HepG2 (cell line): ENCODE measurements at regions not wholly inside any gene's neighbourhood (a gene's known extent, or its start where the extent isn't known, plus 50 kb on each side); places are given as distances from the start of the nearest gene placed in this dataset.

Experiments used
- ATAC-seq: fragments of 200-7000 bp; cut with Tn5 transposase; 3 replicates; pipeline ENCODE4 v1.9.1; 2020; ENCODE audit warnings: mild to moderate bottlenecking, moderate library complexity
- BruUV-seq: library from RNA; stranded (reverse); fragments of 400-500 nt; replicated peaks from 2 replicates; lab custom pipeline; 2021; lab: Mats Ljungman, UMichigan
- CTCF ChIA-PET: fragments of 300-600 bp; formaldehyde crosslinking; extraction: SDS; loops from one replicate; lab custom pipeline; 2021; ENCODE audit warnings: low total read pairs, inconsistent platforms, low intra/inter-chr PET ratio; lab: Yijun Ruan, JAX
- POLR2A ChIA-PET: fragments of 350-600 bp; sonication (Branson Sonifier 250); formaldehyde crosslinking; loops from one replicate; lab custom pipeline; 2020; ENCODE audit warnings: antibody characterized with exemption, inconsistent platforms; lab: Yijun Ruan, JAX
- DNase-seq: peaks from one replicate; pipeline ENCODE4 v3.0.0-alpha.2; 2015; ENCODE audit warnings: low spot score
- FAIRE-seq: peaks from 3 replicates; lab custom pipeline; 2011; peaks lifted over from hg19 to GRCh38; lab: Jason Lieb, UNC
- H2AFZ ChIP-seq: one replicate; pipeline ENCODE4 v1.6.1; 2011; ENCODE audit warnings: low read length, inconsistent platforms
- H3K27ac ChIP-seq: fragments of 300-600 bp; 3 replicates; pipeline ENCODE4 v1.8.0; 2011; ENCODE audit warnings: mixed run types, mild to moderate bottlenecking, mixed read lengths, low read length, inconsistent platforms; ENCODE audit not compliant: insufficient read depth; ENCODE audit errors: extremely low read length
- H3K27me3 ChIP-seq, 2 experiments: fragments of 200-600 bp in 1 of 2; 2 replicates in 1 of 2; 3 replicates in 1 of 2; pipeline versions ENCODE4 v1.6.0 to v1.8.0; 2011; ENCODE audit warnings: low read length in 2 of 2, mild to moderate bottlenecking in 2 of 2, moderate library complexity in 2 of 2, inconsistent platforms in 1 of 2; ENCODE audit not compliant: insufficient read depth in 2 of 2, control insufficient read depth in 1 of 2
- H3K36me3 ChIP-seq, 2 experiments: fragments of 200-600 bp in 1 of 2; replicated peaks in 1 of 2; 2 replicates in 1 of 2; 3 replicates in 1 of 2; pipeline versions ENCODE4 v1.5.1 to v1.8.0; 2011; ENCODE audit warnings: low read length in 2 of 2, inconsistent platforms in 1 of 2; ENCODE audit not compliant: insufficient read depth in 2 of 2, control insufficient read depth in 1 of 2
- H3K4me1 ChIP-seq: 2 replicates; pipeline ENCODE4 v1.5.1; 2012; ENCODE audit warnings: low read length, inconsistent platforms; ENCODE audit not compliant: insufficient read depth
- H3K4me2 ChIP-seq: 2 replicates; pipeline ENCODE4 v1.6.0; 2011; ENCODE audit warnings: low read depth, low read length, inconsistent platforms
- H3K4me3 ChIP-seq, 3 experiments: fragments of 200-600 bp in 1 of 3; sonication (generic), shearing (Covaris generic) in 1 of 3; replicated peaks in 1 of 3; 2 replicates each; pipeline ENCODE4 v1.5.1; 2011 to 2016; ENCODE audit warnings: low read length in 3 of 3, inconsistent platforms in 2 of 3, low read depth in 2 of 3, mild to moderate bottlenecking in 2 of 3, control low read depth in 1 of 3, mixed read lengths in 1 of 3; ENCODE audit not compliant: insufficient read depth in 1 of 3
- H3K79me2 ChIP-seq: one replicate; pipeline ENCODE4 v1.6.1; 2011; ENCODE audit warnings: low read length, inconsistent platforms; ENCODE audit not compliant: insufficient read depth
- H3K9ac ChIP-seq: 2 replicates; pipeline ENCODE4 v1.6.0; 2011; ENCODE audit warnings: mild to moderate bottlenecking, low read depth, low read length, inconsistent platforms; ENCODE audit not compliant: insufficient read depth
- H3K9me3 ChIP-seq: 2 replicates; pipeline ENCODE4 v1.5.1; 2012; ENCODE audit warnings: mild to moderate bottlenecking, low read length
- H4K20me1 ChIP-seq: 2 replicates; pipeline ENCODE4 v1.6.0; 2011; ENCODE audit warnings: inconsistent platforms, mild to moderate bottlenecking, low read length, moderate library complexity; ENCODE audit not compliant: insufficient read depth
- ARID3A ChIP-seq: IDR thresholded peaks from 2 replicates; pipeline ENCODE4 v1.6.1; 2012; ENCODE audit warnings: low read depth, low read length, improper control_type of control experiment
- BATF2 ChIP-seq: sonication (generic); formaldehyde crosslinking; IDR thresholded peaks from 2 replicates; pipeline ENCODE4 v1.8.0; 2022; ENCODE audit warnings: mild to moderate bottlenecking, missing genetic modification reagents, moderate library complexity
- JUN ChIP-seq: sonication (generic); formaldehyde crosslinking; IDR thresholded peaks from 2 replicates; pipeline ENCODE4 v1.4.0; 2020; ENCODE audit warnings: mild to moderate bottlenecking, missing genetic modification reagents
- MIER2 ChIP-seq: IDR thresholded peaks from 2 replicates; pipeline ENCODE4 v1.6.1; 2016; ENCODE audit warnings: missing biosample characterization, missing genetic modification reagents
- MTERF4 ChIP-seq: sonication (generic); formaldehyde crosslinking; IDR thresholded peaks from 2 replicates; pipeline ENCODE4 v1.8.0; 2023; ENCODE audit warnings: mild to moderate bottlenecking, missing genetic modification reagents
- NCOA2 ChIP-seq: sonication (generic); formaldehyde crosslinking; IDR thresholded peaks from 2 replicates; pipeline ENCODE4 v1.8.0; 2022; ENCODE audit warnings: inconsistent platforms
- NFE2L2 ChIP-seq: fragments of 150-350 bp; IDR thresholded peaks from 2 replicates; pipeline ENCODE4 v1.6.1; 2014; ENCODE audit warnings: low read length
- NFRKB ChIP-seq: fragments of 450-650 bp; IDR thresholded peaks from 2 replicates; pipeline ENCODE4 v1.6.1; 2017
- POLR2G ChIP-seq: fragments of 200-400 bp; formaldehyde crosslinking; IDR thresholded peaks from 2 replicates; pipeline ENCODE4 v1.6.1; 2018; ENCODE audit warnings: mild to moderate bottlenecking, low read depth, low read length, moderate library complexity
- RFX5 ChIP-seq: IDR thresholded peaks from 2 replicates; pipeline ENCODE4 v1.6.1; 2011; ENCODE audit warnings: low read depth, low read length, improper control_type of control experiment
- ZNF549 ChIP-seq: sonication (generic); formaldehyde crosslinking; IDR thresholded peaks from 2 replicates; pipeline ENCODE4 v1.5.0; 2020; ENCODE audit warnings: missing genetic modification reagents
- ZNF552 ChIP-seq: sonication (generic); formaldehyde crosslinking; IDR thresholded peaks from 2 replicates; pipeline ENCODE4 v1.9.0; 2022; ENCODE audit warnings: missing genetic modification reagents, mild to moderate bottlenecking, borderline replicate concordance
- ZNF580 ChIP-seq: IDR thresholded peaks from 2 replicates; pipeline ENCODE4 v1.6.1; 2016; ENCODE audit warnings: low read depth, borderline replicate concordance
- ZNF615 ChIP-seq: sonication (generic); formaldehyde crosslinking; IDR thresholded peaks from 2 replicates; pipeline ENCODE4 v1.5.0; 2020; ENCODE audit warnings: mild to moderate bottlenecking, missing genetic modification reagents, borderline replicate concordance
- ZNF709 ChIP-seq: sonication (generic); formaldehyde crosslinking; IDR thresholded peaks from 2 replicates; pipeline ENCODE4 v1.5.0; 2020; ENCODE audit warnings: mild to moderate bottlenecking, missing genetic modification reagents
- ZNF737 ChIP-seq: sonication (generic); formaldehyde crosslinking; IDR thresholded peaks from 2 replicates; pipeline ENCODE4 v1.5.0; 2020; ENCODE audit warnings: missing genetic modification reagents, mild to moderate bottlenecking, borderline replicate concordance
- WGBS: methylation state at CpG from one replicate; pipeline ENCODE4 v1.1.6; 2017; ENCODE audit warnings: low lambda C conversion rate; 5-methylcytosine and 5-hydroxymethylcytosine counted together
- in situ Hi-C: cut with HindIII; loops from 2 replicates; pipeline ENCODE4 v1.10.0; 2017; ENCODE audit warnings: low pct_unique_long_range_greater_than_20kb; ENCODE audit not compliant: extremely low pct_ligation_motif_present
- intact Hi-C: fragments of 100-400 bp; cut with micrococcal nuclease; formaldehyde crosslinking; loops from one replicate; pipeline ENCODE4 v1.10.0; 2022; ENCODE audit not compliant: unreplicated experiment

- TF ChIP-seq POLR2G (no peak), MTERF4 (CRISPR knock-in tag) (no peak), ZNF737 (no peak)
Observed at GRCh38 chrX:116897526-116897925, 434.8 kb upstream of the CT83 start (continued).

GRCh38 chrX:116881961-116882360, 419.2 kb upstream of the CT83 start:
- CTCF ChIA-PET, result no interaction called here
- Histone ChIP-seq H3K36me3 (no peaks in the 10 kb centered on the region), H3K27me3 (no peaks in the 10 kb centered on the region), H3K9ac (no peak overlapping the region), H3K79me2 (no peaks in the 10 kb centered on the region), H3K4me2 (no peak overlapping the region), H2AFZ (no peak overlapping the region), H3K9me3 (no peaks in the 10 kb centered on the region), H4K20me1 (no peaks in the 10 kb centered on the region), H3K4me1 (no peaks in the 10 kb centered on the region), H3K4me3 (no peak overlapping the region), H3K27ac (no peak overlapping the region)
- in situ Hi-C loops, result no loop called here
- intact Hi-C loops, result no loop called here
- no TSS peak for BruUV-seq
- TF ChIP-seq ARID3A (no peak), RFX5 (no peak), ZNF549 (CRISPR knock-in tag) (no peak), NFE2L2 (no peak), JUN (CRISPR knock-in tag) (no peak), ZNF552 (no peak), BATF2 (CRISPR knock-in tag) (no peak), ZNF615 (CRISPR knock-in tag) (no peak), NFRKB (no peak), NCOA2 (CRISPR knock-in tag) (no peak), ZNF580 (CRISPR knock-in tag) (no peak), ZNF709 (CRISPR knock-in tag) (no peak), MIER2 (CRISPR knock-in tag) (no peak)
- ATAC-seq (no peak), DNase-seq (no peak), FAIRE-seq (no peak)
- WGBS, result no CpG with 5 or more reads among the region's 1 CpG
- POLR2A ChIA-PET, result no interaction called here
